ENCODE measurements at regions not wholly inside any gene's neighbourhood (a gene's known extent, or its start where the extent isn't known, plus 50 kb on each side); places are given as distances from the start of the nearest gene placed in this dataset.

DNA sequence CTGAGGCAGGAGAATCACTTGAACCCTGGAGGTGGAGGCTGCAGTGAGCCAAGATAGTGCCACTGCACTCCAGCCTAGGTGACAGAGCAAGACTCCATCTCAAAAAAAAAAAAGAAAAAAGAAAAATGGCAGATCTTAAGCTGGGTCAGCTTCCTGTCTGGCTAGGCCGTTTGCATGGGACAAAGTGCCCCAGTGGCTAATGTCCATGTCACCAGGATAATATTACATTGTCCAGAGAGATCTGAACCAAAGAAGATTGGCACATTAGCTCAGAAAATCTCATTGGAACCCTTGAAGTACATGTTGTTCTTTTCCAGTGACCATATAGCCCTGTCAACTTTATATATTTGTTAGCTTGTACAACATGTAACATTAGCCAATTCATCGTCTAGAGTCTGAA, 59.2 kb upstream of the DAB2IP start:
- no peak for DNase-seq (ENCODE audit: low read depth)
- TF ChIP-seq, protein P1, sequence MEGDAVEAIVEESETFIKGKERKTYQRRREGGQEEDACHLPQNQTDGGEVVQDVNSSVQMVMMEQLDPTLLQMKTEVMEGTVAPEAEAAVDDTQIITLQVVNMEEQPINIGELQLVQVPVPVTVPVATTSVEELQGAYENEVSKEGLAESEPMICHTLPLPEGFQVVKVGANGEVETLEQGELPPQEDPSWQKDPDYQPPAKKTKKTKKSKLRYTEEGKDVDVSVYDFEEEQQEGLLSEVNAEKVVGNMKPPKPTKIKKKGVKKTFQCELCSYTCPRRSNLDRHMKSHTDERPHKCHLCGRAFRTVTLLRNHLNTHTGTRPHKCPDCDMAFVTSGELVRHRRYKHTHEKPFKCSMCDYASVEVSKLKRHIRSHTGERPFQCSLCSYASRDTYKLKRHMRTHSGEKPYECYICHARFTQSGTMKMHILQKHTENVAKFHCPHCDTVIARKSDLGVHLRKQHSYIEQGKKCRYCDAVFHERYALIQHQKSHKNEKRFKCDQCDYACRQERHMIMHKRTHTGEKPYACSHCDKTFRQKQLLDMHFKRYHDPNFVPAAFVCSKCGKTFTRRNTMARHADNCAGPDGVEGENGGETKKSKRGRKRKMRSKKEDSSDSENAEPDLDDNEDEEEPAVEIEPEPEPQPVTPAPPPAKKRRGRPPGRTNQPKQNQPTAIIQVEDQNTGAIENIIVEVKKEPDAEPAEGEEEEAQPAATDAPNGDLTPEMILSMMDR (conservative IDR thresholded peaks at IDR 0.05; ENCODE audit: control insufficient read depth, insufficient read depth, low read depth, low read length): no peak
- H3K4me3 ChIP-seq (ENCODE audit: control insufficient read depth, low read depth, low read length): no peak overlapping the region

DNA sequence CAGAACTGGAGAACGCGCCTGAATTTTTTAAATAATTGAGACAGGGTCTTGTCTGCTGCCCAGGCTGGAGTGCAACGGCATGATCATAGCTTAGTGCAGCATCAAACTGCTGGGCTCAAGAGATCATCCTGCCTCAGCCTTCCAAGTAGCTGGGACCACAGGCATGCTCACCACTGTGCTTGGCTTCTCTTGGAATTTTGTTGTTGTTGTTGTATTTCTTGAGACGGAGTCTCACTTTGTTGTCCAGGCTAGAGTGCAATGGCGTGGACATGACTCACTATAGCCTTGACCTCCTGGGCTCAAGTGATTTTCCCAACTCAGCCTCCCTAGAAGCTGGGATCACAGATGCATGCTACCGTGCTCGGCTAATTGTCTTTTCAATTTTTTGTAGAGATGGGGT, 58.4 kb upstream of the DAB2IP start:
- TF ChIP-seq, protein P1 (conservative IDR thresholded peaks at IDR 0.05; ENCODE audit: control insufficient read depth, insufficient read depth, low read depth, low read length): no peak
- no peak for DNase-seq (ENCODE audit: low read depth)
- H3K4me3 ChIP-seq (ENCODE audit: control insufficient read depth, low read depth, low read length): no peak overlapping the region

DNA sequence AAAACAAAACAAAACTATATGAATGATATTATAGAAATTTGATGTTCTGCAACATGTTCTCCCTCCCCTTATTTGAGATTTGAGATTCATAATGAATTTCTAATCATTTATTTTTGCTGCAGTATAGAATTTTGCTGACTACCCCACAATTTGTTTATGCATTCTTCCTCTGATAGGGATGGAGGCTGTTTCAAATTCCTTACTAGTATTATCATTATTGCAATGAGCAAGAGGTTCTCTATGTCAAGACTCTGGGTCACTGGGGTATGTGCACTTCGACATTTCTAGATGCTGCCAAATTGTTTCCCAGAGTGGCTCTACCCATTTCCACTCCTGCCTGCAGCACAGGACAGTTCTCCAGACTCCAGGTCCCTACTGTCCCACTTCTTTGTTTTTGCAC, 54.9 kb upstream of the DAB2IP start:
- TF ChIP-seq, protein P1 (conservative IDR thresholded peaks at IDR 0.05; ENCODE audit: control insufficient read depth, insufficient read depth, low read depth, low read length): no peak
- no peak for DNase-seq (ENCODE audit: low read depth)
- H3K4me3 ChIP-seq (ENCODE audit: control insufficient read depth, low read depth, low read length): no peak overlapping the region

DNA sequence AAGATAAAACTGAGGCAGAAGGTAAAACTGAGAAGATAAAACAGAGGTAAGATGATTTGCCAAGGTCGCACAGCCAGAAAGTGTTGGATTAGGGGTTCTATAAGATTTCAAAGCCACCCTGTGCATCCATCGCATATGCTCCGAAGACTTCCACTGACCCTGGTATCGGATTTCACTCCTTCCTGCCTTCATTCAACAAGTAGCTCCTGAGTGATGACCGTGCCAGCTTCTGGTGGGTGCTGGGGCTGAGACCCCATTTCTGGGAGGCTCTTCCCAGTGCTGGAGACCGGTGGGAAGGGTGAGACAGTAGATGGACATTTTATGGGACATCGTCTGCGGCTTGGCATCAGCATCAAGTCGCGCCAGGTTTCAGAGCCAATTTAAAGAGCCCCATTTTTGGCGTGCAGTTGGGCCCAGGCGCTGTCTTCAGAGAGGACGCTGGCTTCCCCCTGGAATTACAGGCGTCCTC, 53.7 kb upstream of the DAB2IP start:
- TF ChIP-seq, protein P1 (conservative IDR thresholded peaks at IDR 0.05; ENCODE audit: control insufficient read depth, insufficient read depth, low read depth, low read length): no peak
- H3K4me3 ChIP-seq (ENCODE audit: control insufficient read depth, low read depth, low read length): no peak overlapping the region
- DNase-seq (ENCODE audit: low read depth): no peak

DNA sequence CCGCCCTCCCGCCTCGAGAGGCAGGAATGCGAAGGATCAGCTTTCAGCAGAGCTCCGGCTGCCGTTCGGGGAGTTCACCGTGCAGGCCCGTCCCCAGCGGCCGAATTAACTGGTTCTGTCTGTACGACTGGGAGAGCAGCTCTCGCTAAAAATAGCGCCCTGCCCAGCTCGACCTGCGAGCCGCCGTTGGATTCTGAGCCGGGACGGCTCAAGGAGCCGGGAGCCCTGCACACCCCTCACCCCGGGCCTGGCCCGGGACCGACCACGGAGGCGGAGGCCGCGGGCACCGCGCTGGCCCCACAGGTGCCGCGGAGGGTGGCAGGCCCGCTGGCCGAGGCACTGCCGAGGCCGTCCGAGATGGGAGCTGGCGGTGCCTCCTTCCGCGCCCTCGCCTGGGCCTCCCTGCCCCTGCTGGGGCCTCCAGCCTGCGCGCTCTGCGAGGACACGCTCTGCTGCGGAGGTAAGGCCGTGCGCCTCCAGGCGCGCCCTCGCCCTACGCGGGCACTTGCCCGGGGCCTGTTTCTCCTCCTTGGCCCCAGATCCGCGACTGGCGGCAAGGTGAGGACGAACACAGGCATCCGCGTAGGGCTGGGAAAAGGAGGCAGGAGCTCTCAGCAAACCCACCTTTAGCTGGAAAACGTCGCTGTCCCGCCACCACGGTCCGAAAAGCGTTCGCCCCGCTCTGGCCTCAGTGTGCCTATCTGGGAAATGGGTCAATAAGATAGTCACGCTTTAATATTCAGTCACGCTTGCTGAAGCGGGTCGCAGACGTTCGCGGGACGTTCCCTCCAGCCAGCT, 53.1 kb upstream of the DAB2IP start:
- peak; percentile 50 for DNase-seq (ENCODE audit: low read depth)
- H3K4me3 ChIP-seq (ENCODE audit: control insufficient read depth, low read depth, low read length): no peak overlapping the region
- TF ChIP-seq, protein P1 (conservative IDR thresholded peaks at IDR 0.05; ENCODE audit: control insufficient read depth, insufficient read depth, low read depth, low read length): no peak

DNA sequence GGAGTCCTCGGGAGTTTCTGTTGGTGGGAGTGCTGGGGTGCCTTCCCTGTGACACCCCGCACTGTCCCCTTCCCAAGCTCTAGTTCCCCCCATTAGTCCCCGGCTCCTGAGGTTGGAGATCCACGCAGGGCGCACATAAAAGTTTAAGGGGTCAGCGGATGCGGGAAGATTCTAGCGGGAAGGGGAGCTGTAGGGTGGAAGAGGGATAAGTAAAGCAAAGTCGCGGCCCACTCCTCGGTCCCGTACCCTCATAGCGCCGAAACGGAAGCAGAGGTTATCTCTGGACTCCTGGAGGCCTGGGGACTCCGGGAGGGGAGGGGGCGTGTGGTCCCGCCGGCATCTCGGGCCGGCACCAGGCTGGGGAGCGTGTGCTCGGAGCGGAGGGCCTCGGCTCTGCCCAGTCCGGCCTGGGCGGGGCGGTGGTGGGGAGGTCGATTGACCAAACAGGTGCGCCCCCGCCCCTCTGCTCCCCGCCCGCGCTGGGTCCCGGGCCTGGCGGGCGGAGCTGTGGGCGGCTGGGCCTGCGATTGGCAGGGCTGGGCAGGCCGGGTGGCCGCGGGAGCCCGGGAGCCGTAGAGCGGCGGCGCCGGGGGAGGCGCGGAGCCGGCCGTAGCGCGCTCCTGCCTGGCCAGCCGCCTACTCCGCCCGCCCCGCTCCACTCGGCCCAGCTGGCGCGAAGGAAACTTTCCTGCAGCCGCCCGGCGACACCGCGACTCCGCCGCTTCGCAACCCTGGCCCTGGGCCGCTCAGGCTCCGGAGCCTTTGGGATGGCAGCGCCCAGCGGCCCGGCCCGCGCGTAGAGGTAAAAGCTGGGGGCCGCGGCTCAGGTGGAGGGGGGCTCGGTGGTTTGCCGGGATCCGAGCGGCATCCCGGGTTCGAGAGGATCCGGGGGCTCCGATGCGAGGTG, 52.2 kb upstream of the DAB2IP start:
- no peak for DNase-seq (ENCODE audit: low read depth)
- TF ChIP-seq, protein P1 (conservative IDR thresholded peaks at IDR 0.05; ENCODE audit: control insufficient read depth, insufficient read depth, low read depth, low read length): no peak
- H3K4me3 ChIP-seq (ENCODE audit: control insufficient read depth, low read depth, low read length): peak overlapping the region; percentile 7

All from fibroblast of mammary gland (primary cell).